K562 (cell line): ENCODE measurements at regions not wholly inside any gene's neighbourhood (a gene's known extent, or its start where the extent isn't known, plus 50 kb on each side); places are given as distances from the start of the nearest gene placed in this dataset.

Experiments used
- ATAC-seq: fragments of 200-7000 bp; cut with Tn5 transposase; 3 replicates; pipeline ENCODE4 v1.9.1; 2020; ENCODE audit warnings: moderate library complexity
- BruUV-seq: library from RNA; stranded (reverse); fragments of 400-500 nt; replicated peaks from 2 replicates; lab custom pipeline; 2021; lab: Mats Ljungman, UMichigan
- CTCF ChIA-PET: fragments of 300-600 bp; formaldehyde crosslinking; extraction: SDS; loops from one replicate; lab custom pipeline; 2021; ENCODE audit warnings: low intra/inter-chr PET ratio; lab: Yijun Ruan, JAX
- POLR2A ChIA-PET: fragments of 300-600, 350-650 bp; sonication (Branson Sonifier 250); formaldehyde crosslinking; extraction: SDS; loops from one replicate; lab custom pipeline; 2021; ENCODE audit warnings: antibody characterized with exemption, inconsistent platforms; lab: Yijun Ruan, JAX
- DNase-seq, 4 experiments: peaks; one replicate each; pipeline versions ENCODE4 v3.0.0 to v3.0.0-alpha.2; 2011 to 2018; ENCODE audit warnings: low spot score in 3 of 4, mixed read lengths in 3 of 4; ENCODE audit errors: extremely low read depth in 1 of 4
- FAIRE-seq: peaks from 2 replicates; lab custom pipeline; 2011; peaks lifted over from hg19 to GRCh38; lab: Jason Lieb, UNC
- H2AFZ ChIP-seq: 2 replicates; pipeline ENCODE4 v1.6.0; 2011; ENCODE audit warnings: low read depth, low read length, control low read depth, inconsistent platforms
- H3K27ac ChIP-seq: fragments of 200-600 bp; 3 replicates; pipeline ENCODE4 v1.8.0; 2011; ENCODE audit warnings: low read depth, mild to moderate bottlenecking, control low read depth, inconsistent platforms, low read length, moderate library complexity, mixed read lengths; ENCODE audit errors: extremely low read depth
- H3K27me3 ChIP-seq, 2 experiments: fragments of 300-600 bp in 1 of 2; 2 replicates in 1 of 2; 3 replicates in 1 of 2; pipeline versions ENCODE4 v1.6.0 to v1.8.0; 2011; ENCODE audit warnings: inconsistent platforms in 2 of 2, low read length in 2 of 2, mild to moderate bottlenecking in 1 of 2, mixed read lengths in 1 of 2, moderate library complexity in 1 of 2; ENCODE audit not compliant: control insufficient read depth in 2 of 2, insufficient read depth in 2 of 2
- H3K36me3 ChIP-seq: fragments of 300-600 bp; 3 replicates; pipeline ENCODE4 v1.8.0; 2011; ENCODE audit warnings: mild to moderate bottlenecking, low read length, inconsistent platforms; ENCODE audit not compliant: control insufficient read depth, insufficient read depth
- H3K4me1 ChIP-seq, 2 experiments: fragments of 200-600 bp in 1 of 2; replicated peaks in 1 of 2; 2 replicates in 1 of 2; 3 replicates in 1 of 2; pipeline versions ENCODE4 v1.5.1 to v1.8.0; 2011; ENCODE audit warnings: inconsistent platforms in 2 of 2, low read length in 2 of 2, mild to moderate bottlenecking in 1 of 2, mixed read lengths in 1 of 2, moderate library complexity in 1 of 2; ENCODE audit not compliant: control insufficient read depth in 2 of 2, insufficient read depth in 2 of 2
- H3K4me2 ChIP-seq: 2 replicates; pipeline ENCODE4 v1.6.1; 2011; ENCODE audit warnings: low read length, control low read depth, inconsistent platforms, mixed read lengths; ENCODE audit not compliant: insufficient read depth
- H3K4me3 ChIP-seq: fragments of 200-600 bp; sonication (generic), shearing (Covaris generic); 2 replicates; pipeline ENCODE4 v1.5.1; 2016; ENCODE audit warnings: control low read depth, inconsistent platforms
- H3K79me2 ChIP-seq: fragments of 200-600 bp; 3 replicates; pipeline ENCODE4 v1.8.0; 2011; ENCODE audit warnings: low read length, inconsistent platforms; ENCODE audit not compliant: control insufficient read depth, insufficient read depth
- H3K9ac ChIP-seq, 2 experiments: 2 replicates each; pipeline versions ENCODE4 v1.6.0 to v1.6.1; 2011; ENCODE audit warnings: low read depth in 2 of 2, low read length in 2 of 2, control low read depth in 1 of 2, inconsistent platforms in 1 of 2, mild to moderate bottlenecking in 1 of 2, mixed read lengths in 1 of 2; ENCODE audit not compliant: insufficient read depth in 1 of 2
- H3K9me1 ChIP-seq: one replicate; pipeline ENCODE4 v1.6.0; 2011; ENCODE audit warnings: inconsistent platforms, mild to moderate bottlenecking, low read length, moderate library complexity; ENCODE audit not compliant: control insufficient read depth, insufficient read depth
- H3K9me3 ChIP-seq: replicated peaks from 2 replicates; pipeline ENCODE4 v1.5.1; 2011; ENCODE audit warnings: low read depth, low read length, inconsistent platforms; ENCODE audit not compliant: control insufficient read depth, insufficient read depth
- H4K20me1 ChIP-seq: replicated peaks from 2 replicates; pipeline ENCODE4 v1.6.1; 2011; ENCODE audit warnings: low read length, inconsistent platforms, mixed read lengths; ENCODE audit not compliant: control insufficient read depth, insufficient read depth
- BMI1 ChIP-seq: fragments of 150-350 bp; IDR thresholded peaks from 2 replicates; pipeline ENCODE4 v1.6.1; 2014; ENCODE audit warnings: low read length
- ELK3 ChIP-seq: fragments of 450-650 bp; formaldehyde crosslinking; IDR thresholded peaks from 2 replicates; pipeline ENCODE4 v1.4.0; 2020; ENCODE audit warnings: mild to moderate bottlenecking
- EP300 ChIP-seq: IDR thresholded peaks from 2 replicates; pipeline ENCODE4 v1.6.1; 2012; ENCODE audit warnings: low read length, improper control_type of control experiment
- FIP1L1 ChIP-seq: fragments of 200-400 bp; formaldehyde crosslinking; IDR thresholded peaks from 2 replicates; pipeline ENCODE4 v1.6.1; 2018; ENCODE audit warnings: mild to moderate bottlenecking, low read depth, low read length; ENCODE audit not compliant: poor library complexity, severe bottlenecking
- FOXK2 ChIP-seq, 2 experiments: fragments of 450-650 bp; IDR thresholded peaks in 1 of 2; conservative IDR thresholded peaks in 1 of 2; 2 replicates each; pipeline ENCODE4 v1.6.1; 2016; ENCODE audit warnings: low read depth in 2 of 2, mild to moderate bottlenecking in 1 of 2
- GABPB1 ChIP-seq: sonication (generic); formaldehyde crosslinking; IDR thresholded peaks from 2 replicates; pipeline ENCODE4 v1.8.0; 2022; ENCODE audit warnings: mild to moderate bottlenecking, missing genetic modification reagents
- HOMEZ ChIP-seq: fragments of 250-450 bp; sonication (Bioruptor Pico); IDR thresholded peaks from 2 replicates; pipeline ENCODE4 v1.4.0; 2020; ENCODE audit warnings: mild to moderate bottlenecking, moderate library complexity
- L3MBTL2 ChIP-seq: fragments of 450-650 bp; IDR thresholded peaks from 2 replicates; pipeline ENCODE4 v1.6.1; 2016; ENCODE audit warnings: mild to moderate bottlenecking, moderate library complexity
- MITF ChIP-seq: IDR thresholded peaks from 2 replicates; pipeline ENCODE4 v1.6.1; 2014; ENCODE audit warnings: antibody characterized with exemption
- POLR2AphosphoS2 ChIP-seq: IDR thresholded peaks from 2 replicates; pipeline ENCODE4 v1.6.1; 2012; ENCODE audit warnings: low read length, improper control_type of control experiment
- RNF2 ChIP-seq: sonication (generic); IDR thresholded peaks from 2 replicates; pipeline ENCODE4 v1.6.1; 2016
- SMC3 ChIP-seq: conservative IDR thresholded peaks from 2 replicates; pipeline ENCODE4 v1.6.1; 2011; ENCODE audit warnings: low read depth, low read length, improper control_type of control experiment; ENCODE audit not compliant: insufficient read depth
- TARDBP ChIP-seq: fragments of 450-650 bp; IDR thresholded peaks from 2 replicates; pipeline ENCODE4 v1.6.1; 2016
- TCF7L2 ChIP-seq: fragments of 150-350 bp; IDR thresholded peaks from 2 replicates; pipeline ENCODE4 v1.6.1; 2016; ENCODE audit warnings: low read depth, mild to moderate bottlenecking, low read length, moderate library complexity
- ZNF165 ChIP-seq: fragments of 250-450 bp; sonication (Bioruptor Pico); IDR thresholded peaks from 2 replicates; pipeline ENCODE4 v1.4.0; 2020; ENCODE audit warnings: borderline replicate concordance
- WGBS: fragments of 100-300 bp; shearing (Covaris generic); methylation state at CpG from one replicate; pipeline ENCODE4 v1.1.6; 2016; ENCODE audit warnings: low coverage, mixed read lengths; ENCODE audit not compliant: insufficient coverage; ENCODE audit errors: missing lambda C conversion rate; 5-methylcytosine and 5-hydroxymethylcytosine counted together
- in situ Hi-C: fragments of 300-500 bp; cut with MboI; formaldehyde crosslinking; loops from 4 replicates; pipeline ENCODE4 v1.15.0; 2018; ENCODE audit warnings: inconsistent platforms, mixed read lengths
- intact Hi-C: fragments of 100-400 bp; cut with micrococcal nuclease; formaldehyde crosslinking; loops from 2 replicates; pipeline ENCODE4 v1.14.2; 2022
- TF ChIP-seq, protein P1 (sequence below): fragments of 250-450 bp; sonication (Bioruptor Pico); IDR thresholded peaks from 2 replicates; pipeline ENCODE4 v1.8.0; 2022; ENCODE audit warnings: moderate library complexity, mild to moderate bottlenecking, inconsistent platforms
- TF ChIP-seq, protein P2 (sequence below): sonication (generic); formaldehyde crosslinking; IDR thresholded peaks from 2 replicates; pipeline ENCODE4 v1.8.1; 2023; ENCODE audit warnings: mild to moderate bottlenecking, missing genetic modification reagents

DNA sequence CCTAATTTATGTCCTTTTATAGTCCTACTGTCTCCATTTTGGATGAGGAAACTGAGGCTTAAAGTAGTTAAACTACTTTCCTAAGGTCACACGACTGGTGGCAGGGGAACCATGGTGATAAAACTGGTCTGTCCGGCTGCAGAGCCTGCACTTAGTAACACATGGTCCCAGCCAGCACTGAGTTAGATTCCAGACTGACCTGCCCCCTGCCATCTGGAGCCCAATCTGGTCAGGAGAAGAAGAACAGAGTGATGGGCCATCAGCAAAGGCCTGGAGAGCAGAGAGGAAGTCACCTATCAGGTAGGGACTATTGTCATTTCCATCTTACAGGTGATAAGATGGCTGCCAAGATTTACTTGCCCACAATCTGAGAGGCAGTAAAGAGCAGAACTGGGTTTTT is 86.6 kb upstream of the SLC25A48 start:
- Histone ChIP-seq H3K9me3 (no peaks in the 10 kb centered on the region), H3K9ac (no peak overlapping the region), H3K4me2 (no peak overlapping the region), H3K27me3 (no peaks in the 10 kb centered on the region; a peak in 1 of 5 replicates), H3K79me2 (no peaks in the 10 kb centered on the region), H4K20me1 (no peaks in the 10 kb centered on the region), H3K36me3 (no peaks in the 10 kb centered on the region), H3K4me3 (no peak overlapping the region), H3K9me1 (no peaks in the 10 kb centered on the region), H3K27ac (no peak overlapping the region), H2AFZ (no peak overlapping the region), H3K4me1 (no peaks in the 10 kb centered on the region; a peak in 1 of 5 replicates)
- intact Hi-C loops (no loop called here), in situ Hi-C loops (no loop called here)
- ChIA-PET CTCF (no interaction called here), POLR2A (no interaction called here)
- BruUV-seq: no TSS peak
- FAIRE-seq: no peak
- ATAC-seq: no peak
- DNase-seq: no peak
- WGBS: 0% methylated on average over 2 of the region's 2 CpGs
- TF ChIP-seq TARDBP (no peak), SMC3 (no peak), HOMEZ (CRISPR knock-in tag) (no peak), FIP1L1 (no peak), TCF7L2 (no peak), BMI1 (no peak), ELK3 (CRISPR knock-in tag) (no peak), FOXK2 (conservative IDR thresholded peaks at IDR 0.05 in 1 of 2, IDR thresholded peaks at IDR 0.05 in 1 of 2; ENCODE audit: low read depth in 2 of 2) (no peak), EP300 (no peak), MITF (no peak), POLR2AphosphoS2 (no peak), GABPB1 (CRISPR knock-in tag) (no peak), ZNF165 (CRISPR knock-in tag) (no peak), RNF2 (no peak), L3MBTL2 (no peak)
- TF ChIP-seq, protein P1, sequence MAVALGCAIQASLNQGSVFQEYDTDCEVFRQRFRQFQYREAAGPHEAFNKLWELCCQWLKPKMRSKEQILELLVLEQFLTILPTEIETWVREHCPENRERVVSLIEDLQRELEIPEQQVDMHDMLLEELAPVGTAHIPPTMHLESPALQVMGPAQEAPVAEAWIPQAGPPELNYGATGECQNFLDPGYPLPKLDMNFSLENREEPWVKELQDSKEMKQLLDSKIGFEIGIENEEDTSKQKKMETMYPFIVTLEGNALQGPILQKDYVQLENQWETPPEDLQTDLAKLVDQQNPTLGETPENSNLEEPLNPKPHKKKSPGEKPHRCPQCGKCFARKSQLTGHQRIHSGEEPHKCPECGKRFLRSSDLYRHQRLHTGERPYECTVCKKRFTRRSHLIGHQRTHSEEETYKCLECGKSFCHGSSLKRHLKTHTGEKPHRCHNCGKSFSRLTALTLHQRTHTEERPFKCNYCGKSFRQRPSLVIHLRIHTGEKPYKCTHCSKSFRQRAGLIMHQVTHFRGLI (CRISPR knock-in tag): no peak
- TF ChIP-seq, protein P2, sequence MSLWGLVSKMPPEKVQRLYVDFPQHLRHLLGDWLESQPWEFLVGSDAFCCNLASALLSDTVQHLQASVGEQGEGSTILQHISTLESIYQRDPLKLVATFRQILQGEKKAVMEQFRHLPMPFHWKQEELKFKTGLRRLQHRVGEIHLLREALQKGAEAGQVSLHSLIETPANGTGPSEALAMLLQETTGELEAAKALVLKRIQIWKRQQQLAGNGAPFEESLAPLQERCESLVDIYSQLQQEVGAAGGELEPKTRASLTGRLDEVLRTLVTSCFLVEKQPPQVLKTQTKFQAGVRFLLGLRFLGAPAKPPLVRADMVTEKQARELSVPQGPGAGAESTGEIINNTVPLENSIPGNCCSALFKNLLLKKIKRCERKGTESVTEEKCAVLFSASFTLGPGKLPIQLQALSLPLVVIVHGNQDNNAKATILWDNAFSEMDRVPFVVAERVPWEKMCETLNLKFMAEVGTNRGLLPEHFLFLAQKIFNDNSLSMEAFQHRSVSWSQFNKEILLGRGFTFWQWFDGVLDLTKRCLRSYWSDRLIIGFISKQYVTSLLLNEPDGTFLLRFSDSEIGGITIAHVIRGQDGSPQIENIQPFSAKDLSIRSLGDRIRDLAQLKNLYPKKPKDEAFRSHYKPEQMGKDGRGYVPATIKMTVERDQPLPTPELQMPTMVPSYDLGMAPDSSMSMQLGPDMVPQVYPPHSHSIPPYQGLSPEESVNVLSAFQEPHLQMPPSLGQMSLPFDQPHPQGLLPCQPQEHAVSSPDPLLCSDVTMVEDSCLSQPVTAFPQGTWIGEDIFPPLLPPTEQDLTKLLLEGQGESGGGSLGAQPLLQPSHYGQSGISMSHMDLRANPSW (CRISPR knock-in tag): no peak
